ENCODE measurements at regions not wholly inside any gene's neighbourhood (a gene's known extent, or its start where the extent isn't known, plus 50 kb on each side); places are given as distances from the start of the nearest gene placed in this dataset.

- TF ChIP-seq POLR2A (IDR thresholded peaks at IDR 0.05) (no peak), CTCF (IDR thresholded peaks at IDR 0.05) (no peak)
Measured at GRCh38 chr3:40725031-40725430, 200.3 kb downstream of the ZNF621 start.

Data from breast epithelium (tissue), 3 donors.